GM23338 (cell line): ENCODE measurements at regions not wholly inside any gene's neighbourhood (a gene's known extent, or its start where the extent isn't known, plus 50 kb on each side); places are given as distances from the start of the nearest gene placed in this dataset.

Experiments used
- CREB1 ChIP-seq: fragments of 250-450 bp; sonication (Bioruptor Pico); IDR thresholded peaks from 2 replicates; pipeline ENCODE4 v1.5.0; 2020; ENCODE audit warnings: low read depth, mild to moderate bottlenecking, moderate library complexity
- CTCF ChIP-seq, 2 experiments: fragments of 200-600 bp in 1 of 2; sonication (generic) in 1 of 2; conservative IDR thresholded peaks; 2 replicates each; pipeline versions ENCODE4 v1.5.1 to v1.6.1; 2016 to 2017; ENCODE audit warnings: antibody characterized with exemption in 2 of 2, low read depth in 2 of 2, mild to moderate bottlenecking in 2 of 2, moderate library complexity in 1 of 2
- EZH2 ChIP-seq: fragments of 200-600 bp; sonication (generic); IDR thresholded peaks from one replicate; pipeline ENCODE4 v1.8.0; 2017; ENCODE audit warnings: antibody characterized with exemption, mild to moderate bottlenecking, low read depth; ENCODE audit not compliant: unreplicated experiment
- EZH2phosphoT487 ChIP-seq: fragments of 200-600 bp; sonication (generic); IDR thresholded peaks from one replicate; pipeline ENCODE4 v1.8.1; 2018; ENCODE audit warnings: antibody characterized with exemption; ENCODE audit not compliant: unreplicated experiment
- JUNB ChIP-seq: IDR thresholded peaks from one replicate; pipeline ENCODE4 v1.6.1; 2016; ENCODE audit warnings: antibody characterized with exemption; ENCODE audit not compliant: unreplicated experiment
- POLR2AphosphoS5 ChIP-seq: IDR thresholded peaks from 2 replicates; pipeline ENCODE4 v1.6.1; 2016; ENCODE audit warnings: antibody characterized with exemption, low read depth
- STAT1 ChIP-seq: IDR thresholded peaks from one replicate; pipeline ENCODE4 v1.6.1; 2016; ENCODE audit warnings: antibody characterized with exemption; ENCODE audit not compliant: unreplicated experiment

- TF ChIP-seq CREB1 (CRISPR knock-in tag) (no peak), CTCF (conservative IDR thresholded peaks at IDR 0.05; ENCODE audit: low read depth in 2 of 2) (no peak), EZH2 (no peak), STAT1 (no peak), EZH2phosphoT487 (no peak), POLR2AphosphoS5 (no peak), JUNB (no peak)
These were observed 190.3 kb upstream of the ANKFN1 start for GRCh38 chr17:55962951-55963401.
